DMS79 treated with DMSO at 0.1 percent for 48 hours (cell line): ENCODE measurements at regions not wholly inside any gene's neighbourhood (a gene's known extent, or its start where the extent isn't known, plus 50 kb on each side); places are given as distances from the start of the nearest gene placed in this dataset.

Experiments
- DNase-seq: peaks from one replicate; lab custom pipeline; 2025; lab: John Stamatoyannopoulos, UW

DNA sequence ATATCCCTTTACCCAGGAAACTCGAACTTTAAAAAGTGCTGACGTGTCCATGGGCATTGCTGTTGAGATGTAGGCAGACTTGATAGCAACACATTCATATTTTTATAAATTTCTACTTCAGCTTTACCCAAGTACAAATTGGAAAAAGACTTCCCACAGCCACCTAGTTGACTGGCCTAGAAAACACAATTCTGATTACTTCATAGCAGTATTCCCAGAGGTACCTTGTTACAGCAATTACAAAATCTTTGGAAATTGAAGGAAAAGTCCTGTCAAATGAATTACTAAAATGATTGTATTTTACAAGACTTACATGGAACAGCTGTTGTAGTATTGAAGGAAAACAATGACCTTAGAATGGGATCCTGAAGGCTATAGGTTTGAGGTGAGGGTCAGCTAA is 130.7 kb upstream of the NREP start:
- no peak for DNase-seq

DNA sequence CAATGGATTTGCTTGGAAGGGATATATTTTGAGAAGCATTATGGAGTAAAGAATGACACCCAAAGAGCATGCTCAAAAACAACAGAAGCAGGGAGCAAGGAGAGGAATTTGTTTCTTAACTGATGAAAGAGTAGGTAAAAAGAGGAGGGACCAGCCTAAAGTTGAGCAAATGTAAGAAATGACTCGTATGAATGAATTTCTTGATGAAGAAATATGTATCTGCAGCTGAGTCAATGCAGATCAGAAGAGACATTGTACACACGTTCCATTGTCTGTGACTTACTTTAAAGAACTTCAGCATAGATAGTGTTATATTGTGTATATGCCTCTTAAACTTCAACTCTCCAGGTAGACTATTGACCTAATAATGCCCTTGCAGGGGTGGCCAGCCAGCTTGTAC is 112.7 kb upstream of the NREP start:
- DNase-seq: no peak

DNA sequence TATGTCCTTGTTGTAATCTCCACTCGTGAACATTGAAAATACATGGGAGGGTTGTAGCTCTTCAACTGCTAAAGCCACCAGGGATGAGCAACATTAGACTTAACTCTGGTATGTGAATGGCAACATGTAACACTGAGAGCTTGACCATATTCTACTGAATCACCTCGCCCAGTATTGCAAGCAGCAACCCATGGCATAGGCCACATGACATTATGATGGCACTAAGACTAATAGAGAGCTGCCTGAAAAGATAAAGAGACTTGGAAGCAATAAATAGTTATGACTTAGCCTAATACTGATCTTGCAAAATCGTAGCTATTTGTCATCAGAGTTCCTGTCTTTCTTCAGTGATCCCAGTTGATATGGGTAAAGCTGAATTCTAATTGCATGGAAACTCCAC is 108.4 kb upstream of the NREP start:
- no peak for DNase-seq

DNA sequence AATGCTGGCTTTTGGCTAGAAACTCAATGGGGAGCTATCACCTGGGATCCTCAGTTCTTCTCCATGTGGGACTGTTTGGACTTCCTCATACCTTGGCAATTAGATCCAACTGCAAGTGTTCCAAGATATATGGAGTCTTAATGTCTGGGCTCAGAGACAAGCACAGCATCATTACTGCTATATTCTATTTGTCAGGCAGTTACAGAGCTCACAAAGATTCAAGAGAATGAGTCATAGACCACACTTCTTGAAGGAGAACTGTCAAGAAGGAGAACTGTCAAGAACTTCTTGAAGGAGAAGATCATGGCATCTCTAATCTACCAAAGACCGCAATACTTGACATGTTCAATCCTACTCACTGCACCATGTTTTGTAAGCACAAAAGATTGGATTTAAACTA is 106.8 kb upstream of the NREP start:
- no peak for DNase-seq

DNA sequence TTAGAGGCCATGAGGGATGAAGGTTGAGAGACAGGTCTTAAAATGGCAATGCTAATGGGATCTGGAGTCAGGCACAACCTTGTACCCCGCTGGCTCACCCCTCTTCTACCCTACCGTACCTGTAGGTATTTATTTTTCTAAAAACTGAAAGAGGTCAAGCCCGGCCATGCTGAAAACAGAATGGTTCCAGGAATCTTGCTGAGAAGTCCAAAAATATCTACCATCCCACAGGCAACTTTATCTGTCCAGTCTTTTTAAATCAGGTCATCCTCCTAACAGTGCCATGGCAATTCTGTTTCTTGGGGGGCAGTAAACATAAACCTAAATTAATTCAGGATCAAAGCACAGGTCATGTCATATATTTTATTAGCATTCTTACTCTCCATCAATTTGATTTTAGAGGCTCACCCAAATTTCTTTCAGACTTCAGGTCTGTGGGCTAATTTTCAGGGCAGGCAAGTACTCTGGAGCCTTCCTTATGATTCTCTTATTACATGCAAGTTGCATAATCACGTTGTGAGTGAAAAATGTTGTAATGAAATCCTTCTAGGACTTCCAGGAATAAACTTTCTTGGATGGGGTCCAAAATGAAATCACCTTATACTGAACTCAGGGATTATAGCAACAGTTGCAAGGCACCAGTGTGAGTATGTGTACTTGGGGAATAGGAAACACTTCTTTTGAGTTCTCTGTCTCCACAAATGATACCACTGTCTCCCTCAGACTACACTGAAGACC is 102.7 kb upstream of the NREP start:
- no peak for DNase-seq

DNA sequence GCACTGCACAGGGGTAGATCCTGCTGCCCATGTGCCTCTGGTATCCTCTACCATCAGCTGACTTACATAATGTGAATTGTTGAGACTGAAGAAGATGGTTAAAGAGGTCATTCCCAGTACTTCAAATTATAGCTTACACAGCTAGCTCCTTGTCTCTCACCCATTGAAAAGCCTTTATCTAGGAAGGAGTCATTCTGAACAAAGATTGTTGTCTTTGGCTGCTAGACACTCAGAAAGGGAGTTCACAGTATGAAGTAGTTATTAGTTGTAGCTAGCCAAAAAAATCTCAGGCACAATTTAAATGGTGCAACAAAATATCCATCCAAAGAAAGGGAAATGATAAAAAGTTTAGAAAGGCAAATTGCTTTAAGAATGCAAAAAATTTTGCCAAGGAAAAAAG is 102.0 kb upstream of the NREP start:
- DNase-seq: no peak

GRCh38 chr5:111857623-111858022 is 100.6 kb upstream of the NREP start:
- no peak for DNase-seq

DNA sequence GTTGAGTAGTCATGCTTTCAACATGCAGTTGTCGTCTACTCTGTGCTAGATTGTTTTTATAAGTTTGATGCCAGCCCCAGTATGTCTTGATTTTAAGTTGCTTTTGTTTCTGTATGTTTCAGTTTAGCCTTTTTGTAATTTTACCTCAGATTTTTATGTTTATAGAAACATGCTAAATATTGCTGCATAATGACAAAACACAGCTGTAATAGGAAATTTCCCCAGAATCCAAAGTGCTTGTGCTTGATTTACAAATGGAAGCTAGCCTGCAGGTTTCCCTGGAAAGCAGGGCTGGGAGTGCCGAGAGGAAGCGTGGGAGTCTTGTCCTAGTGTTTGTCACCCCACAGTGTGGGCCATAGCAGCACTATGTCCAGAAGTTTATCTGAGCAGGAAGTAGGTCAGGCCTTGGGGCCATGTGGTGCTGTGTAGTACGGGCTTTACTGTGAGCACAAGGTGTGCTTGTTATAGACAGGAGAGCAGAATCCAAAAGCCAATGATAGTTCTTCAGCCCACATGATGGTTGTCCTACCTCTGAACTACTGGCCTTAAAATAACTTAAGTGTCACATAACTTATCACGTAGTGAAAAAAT is 100.0 kb upstream of the NREP start:
- DNase-seq: no peak

- DNase-seq: no peak
These were observed 98.4 kb upstream of the NREP start for GRCh38 chr5:111855356-111855755.

- DNase-seq: no peak
These were observed 97.2 kb upstream of the NREP start for GRCh38 chr5:111854186-111854585.

DNA sequence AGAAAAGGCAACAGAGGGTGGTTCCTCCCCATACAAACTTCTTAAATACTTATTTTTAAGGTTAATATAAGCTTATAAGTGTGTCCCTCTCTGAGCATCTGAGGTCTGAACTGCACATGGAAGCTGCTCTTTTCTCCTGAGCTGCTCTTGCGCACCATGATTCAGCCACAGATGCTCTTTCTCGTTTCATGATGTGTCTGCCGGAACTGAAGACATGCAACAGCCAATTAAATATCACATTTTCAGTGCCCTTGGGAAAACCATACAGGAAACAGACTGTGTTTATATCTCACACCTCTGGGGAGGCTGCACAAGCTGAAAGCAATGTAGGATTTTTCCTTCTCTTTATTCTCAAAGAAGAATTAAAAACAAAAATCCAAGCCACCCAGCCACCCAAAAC is 96.8 kb upstream of the NREP start:
- DNase-seq: no peak

DNA sequence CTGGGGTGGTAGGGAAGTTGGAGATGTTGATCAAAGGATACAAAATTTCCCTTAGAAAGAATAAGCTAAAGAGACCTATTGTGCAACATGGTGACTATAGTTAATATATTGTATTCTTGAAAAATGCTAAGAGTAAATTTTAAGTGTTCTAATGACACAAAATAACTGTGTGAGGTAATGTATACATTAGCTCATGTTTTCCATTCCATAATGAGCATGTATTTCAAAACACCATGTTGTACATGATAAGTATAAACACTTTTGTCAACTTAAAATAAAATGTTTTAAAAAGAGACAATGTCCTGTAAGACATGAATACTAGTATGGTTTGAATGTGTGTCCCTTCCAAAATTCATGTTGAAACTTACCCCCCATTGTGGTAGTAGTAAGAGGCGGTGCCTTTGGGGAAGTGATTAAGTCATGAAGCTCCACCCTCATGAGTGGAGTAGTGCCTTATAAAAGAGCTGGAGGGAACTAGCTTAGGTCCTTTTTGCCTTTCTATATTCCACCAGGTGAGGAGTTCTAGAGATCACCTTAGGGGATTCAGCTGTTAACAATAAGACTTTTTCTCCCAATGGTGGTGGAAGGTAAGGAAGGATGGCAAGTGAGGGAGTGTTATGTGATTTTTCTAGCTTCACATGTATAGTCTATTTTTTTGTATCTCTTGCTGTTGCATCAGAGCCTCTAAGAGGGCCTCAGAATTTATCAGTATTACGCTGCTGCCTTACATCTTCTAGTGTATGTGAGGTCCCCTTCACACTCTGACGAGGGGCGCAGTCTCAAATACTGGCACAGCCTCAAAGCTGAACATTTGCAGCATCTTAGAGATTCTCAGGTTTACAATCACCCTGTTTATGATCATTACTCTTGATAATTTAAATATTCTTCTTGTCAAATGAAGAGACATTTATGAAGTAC is 94.9 kb upstream of the NREP start:
- DNase-seq: no peak

GRCh38 chr5:111848476-111848875 is 91.5 kb upstream of the NREP start:
- no peak for DNase-seq

- no peak for DNase-seq
These were observed 90.3 kb upstream of the NREP start for GRCh38 chr5:111847052-111847925.

DNA sequence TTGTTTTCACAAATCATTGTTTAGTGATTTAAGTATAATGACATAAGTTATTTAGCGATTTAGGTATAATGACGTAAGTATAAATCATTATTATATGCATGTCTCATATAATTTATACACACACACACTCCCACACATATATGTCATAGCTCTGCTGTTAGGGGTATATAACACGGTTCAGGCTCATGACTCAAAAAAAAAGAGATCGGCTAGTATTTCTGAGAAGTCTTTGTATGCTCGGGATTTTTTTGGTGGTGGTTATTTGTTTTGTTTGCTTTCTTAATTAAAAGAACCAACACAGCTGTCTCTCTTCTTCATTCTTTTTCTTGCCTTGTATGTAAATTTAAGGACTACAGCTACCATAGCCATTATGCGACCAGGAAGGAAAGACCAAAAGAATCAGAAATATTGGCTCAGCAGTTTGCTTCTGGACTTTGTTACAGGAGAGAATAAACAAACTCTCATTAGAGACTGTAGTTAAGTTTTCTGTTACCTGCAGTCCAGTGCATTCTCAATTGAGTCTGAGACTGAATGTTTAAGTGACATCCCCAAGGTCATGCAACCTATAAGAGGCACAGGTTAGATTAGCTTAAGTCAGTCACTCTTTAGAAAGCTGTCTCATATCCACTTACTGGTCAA is 83.2 kb upstream of the NREP start:
- no peak for DNase-seq

GRCh38 chr5:111839438-111839837 is 82.4 kb upstream of the NREP start:
- no peak for DNase-seq

DNA sequence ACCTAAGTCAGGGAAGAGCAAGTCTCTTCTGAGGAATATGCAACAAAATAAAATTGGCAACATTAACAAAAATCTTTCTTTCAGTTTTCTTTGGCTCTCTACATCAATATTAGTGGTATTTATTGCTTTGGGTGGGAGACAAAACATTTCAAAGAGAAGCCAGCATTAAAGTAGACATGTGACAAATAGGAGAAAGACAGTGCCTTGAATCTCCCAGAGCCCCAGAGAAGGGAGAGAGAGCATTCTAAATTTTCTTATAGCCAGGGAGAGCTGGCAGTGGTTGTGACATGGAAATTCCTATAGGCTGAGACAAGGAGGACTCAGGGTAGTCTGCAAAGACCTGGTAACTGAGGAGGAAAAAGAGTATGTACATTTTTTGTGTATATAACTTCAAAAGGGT is 79.4 kb upstream of the NREP start:
- no peak for DNase-seq

GRCh38 chr5:111834926-111835599 is 78.1 kb upstream of the NREP start:
- no peak for DNase-seq

DNA sequence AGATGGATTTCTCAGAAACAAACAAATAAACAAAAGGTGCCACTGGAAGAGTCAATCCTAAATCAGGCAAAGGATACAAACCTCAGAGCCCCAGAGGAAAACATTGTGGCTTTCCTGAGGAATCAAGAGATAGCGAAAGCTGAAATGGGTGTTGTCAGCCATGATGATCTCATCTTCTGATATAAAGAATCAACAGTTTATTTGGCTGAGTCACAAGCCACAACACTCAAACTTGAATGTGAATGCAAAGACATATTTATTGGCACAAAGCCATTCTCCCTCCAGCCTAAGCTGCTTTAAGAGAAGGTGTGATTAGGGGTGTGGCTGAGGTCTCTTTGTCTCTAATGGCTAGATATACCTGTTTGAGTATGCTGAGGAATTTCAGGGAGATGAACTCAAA is 73.3 kb upstream of the NREP start:
- DNase-seq: no peak

DNA sequence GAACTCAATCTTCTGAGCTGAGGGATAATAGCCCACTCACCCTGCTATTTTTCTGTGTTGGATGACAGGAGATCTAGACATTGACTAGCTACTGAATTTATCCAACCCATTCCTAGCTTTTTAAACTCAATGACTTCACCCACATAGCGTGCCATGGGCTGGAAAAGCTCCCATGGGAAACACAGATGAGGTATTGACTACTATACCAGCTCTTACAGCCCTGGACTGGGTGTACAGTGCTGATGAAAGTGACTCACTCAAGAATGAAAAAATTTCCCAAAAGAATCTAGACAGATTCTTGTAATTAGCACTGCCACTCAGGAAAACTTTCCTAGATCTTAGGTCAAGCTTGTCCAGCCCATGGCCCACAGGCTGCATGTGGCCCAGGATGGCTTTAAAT is 72.7 kb upstream of the NREP start:
- DNase-seq: no peak

- no peak for DNase-seq
These were observed 69.1 kb upstream of the NREP start for GRCh38 chr5:111826064-111826463.
